LNCAP (cell line): ENCODE measurements at regions not wholly inside any gene's neighbourhood (a gene's known extent, or its start where the extent isn't known, plus 50 kb on each side); places are given as distances from the start of the nearest gene placed in this dataset.

Experiments
- TF ChIP-seq, protein P1 (sequence below): fragments of 450-650 bp; IDR thresholded peaks from 2 replicates; pipeline ENCODE4 v1.5.1; 2017; ENCODE audit warnings: mild to moderate bottlenecking

DNA sequence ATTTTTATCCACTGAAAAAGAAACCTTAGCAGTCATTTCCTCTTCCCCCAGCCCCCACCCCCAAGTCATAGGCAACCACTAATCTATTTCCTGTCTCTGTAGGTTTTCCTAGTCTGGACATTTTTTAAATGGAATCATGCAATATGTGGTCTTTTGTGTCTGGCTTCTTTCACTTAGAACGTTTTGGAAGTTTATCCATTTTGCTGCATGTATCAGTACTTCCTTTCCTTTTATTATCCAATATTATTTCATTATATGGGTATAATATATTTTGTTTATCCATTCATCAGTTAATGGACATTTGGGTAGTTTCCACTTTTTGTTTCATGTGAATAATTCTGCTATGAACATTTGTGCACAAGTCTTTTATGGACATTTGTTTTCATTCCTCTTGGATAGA lies 99.3 kb upstream of the BMP5 start:
- TF ChIP-seq, protein P1, sequence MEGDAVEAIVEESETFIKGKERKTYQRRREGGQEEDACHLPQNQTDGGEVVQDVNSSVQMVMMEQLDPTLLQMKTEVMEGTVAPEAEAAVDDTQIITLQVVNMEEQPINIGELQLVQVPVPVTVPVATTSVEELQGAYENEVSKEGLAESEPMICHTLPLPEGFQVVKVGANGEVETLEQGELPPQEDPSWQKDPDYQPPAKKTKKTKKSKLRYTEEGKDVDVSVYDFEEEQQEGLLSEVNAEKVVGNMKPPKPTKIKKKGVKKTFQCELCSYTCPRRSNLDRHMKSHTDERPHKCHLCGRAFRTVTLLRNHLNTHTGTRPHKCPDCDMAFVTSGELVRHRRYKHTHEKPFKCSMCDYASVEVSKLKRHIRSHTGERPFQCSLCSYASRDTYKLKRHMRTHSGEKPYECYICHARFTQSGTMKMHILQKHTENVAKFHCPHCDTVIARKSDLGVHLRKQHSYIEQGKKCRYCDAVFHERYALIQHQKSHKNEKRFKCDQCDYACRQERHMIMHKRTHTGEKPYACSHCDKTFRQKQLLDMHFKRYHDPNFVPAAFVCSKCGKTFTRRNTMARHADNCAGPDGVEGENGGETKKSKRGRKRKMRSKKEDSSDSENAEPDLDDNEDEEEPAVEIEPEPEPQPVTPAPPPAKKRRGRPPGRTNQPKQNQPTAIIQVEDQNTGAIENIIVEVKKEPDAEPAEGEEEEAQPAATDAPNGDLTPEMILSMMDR: no peak

DNA sequence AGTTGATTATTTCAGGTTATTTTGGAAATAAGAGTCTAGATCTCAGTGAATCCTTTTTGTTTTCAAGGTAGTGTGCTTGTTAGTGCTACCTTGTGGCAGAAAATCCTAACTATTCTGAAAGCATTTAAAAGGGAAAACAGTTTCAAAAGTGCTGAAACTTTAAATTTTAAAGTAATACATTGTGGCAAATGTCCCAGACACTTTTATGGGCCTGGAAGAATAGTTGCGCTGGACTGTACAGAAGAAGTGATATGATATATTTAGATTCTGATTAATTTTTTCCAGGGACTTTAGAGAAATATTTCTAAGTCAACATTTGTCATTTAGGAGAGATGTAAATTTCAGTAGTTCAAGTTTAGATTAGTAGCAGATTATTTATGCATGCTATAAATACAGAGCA lies 96.7 kb upstream of the BMP5 start:
- TF ChIP-seq, protein P1: no peak

DNA sequence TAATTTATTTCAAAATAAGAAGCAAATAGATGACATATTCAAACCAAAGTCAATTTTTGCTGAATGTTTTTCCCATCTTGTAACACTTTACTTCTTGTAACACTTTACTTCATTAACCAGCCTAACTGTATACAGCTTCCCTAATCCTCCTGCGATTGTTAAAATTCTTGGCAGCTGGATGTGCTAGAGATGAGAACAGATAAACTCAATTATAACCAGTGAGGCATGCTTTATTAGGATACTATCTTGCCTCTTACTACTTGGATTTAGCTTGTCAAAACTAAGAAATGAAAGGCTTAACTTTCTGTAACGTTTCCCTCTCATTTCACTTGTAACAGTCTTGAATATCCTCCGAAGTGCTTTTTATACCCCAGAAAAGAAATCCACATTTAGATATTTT lies 94.1 kb upstream of the BMP5 start:
- TF ChIP-seq, protein P1: no peak

DNA sequence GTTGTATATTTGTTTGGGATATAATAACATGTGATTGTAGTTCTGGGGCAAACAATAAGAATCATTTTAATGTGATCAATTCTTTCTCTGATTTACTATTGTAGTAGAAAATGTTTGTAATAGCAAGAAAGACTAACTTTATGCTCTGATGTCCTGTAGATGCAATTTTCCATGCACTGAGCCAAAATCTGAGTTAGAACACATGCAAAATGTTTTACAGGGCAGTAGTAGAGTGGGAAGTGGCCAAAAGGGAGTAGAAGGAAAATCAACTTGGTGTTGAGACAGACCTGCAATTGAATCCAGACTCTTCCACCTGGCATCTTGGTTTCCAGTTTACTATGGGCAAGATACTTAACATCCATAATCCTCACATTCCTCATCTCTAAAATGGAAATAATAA lies 93.5 kb upstream of the BMP5 start:
- TF ChIP-seq, protein P1: no peak

DNA sequence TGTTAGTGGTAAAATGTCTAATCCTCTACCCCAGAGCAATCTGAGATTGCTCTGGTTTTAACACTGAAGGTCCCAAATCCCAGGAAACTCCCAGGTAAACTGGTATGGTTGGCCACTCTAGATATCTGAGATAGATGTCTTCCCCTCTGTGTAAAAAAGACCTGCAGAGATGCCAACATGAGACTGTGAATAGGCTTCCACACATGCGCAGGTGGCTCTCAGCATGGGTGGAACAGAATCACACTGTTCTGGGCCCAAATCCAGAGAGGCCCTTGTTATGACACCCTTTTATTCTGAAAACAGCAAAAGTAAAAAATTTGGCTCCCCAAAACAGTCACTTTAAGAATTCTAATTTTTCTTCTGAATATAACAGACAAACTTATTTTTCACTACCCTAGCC lies 88.7 kb upstream of the BMP5 start:
- TF ChIP-seq, protein P1: no peak

DNA sequence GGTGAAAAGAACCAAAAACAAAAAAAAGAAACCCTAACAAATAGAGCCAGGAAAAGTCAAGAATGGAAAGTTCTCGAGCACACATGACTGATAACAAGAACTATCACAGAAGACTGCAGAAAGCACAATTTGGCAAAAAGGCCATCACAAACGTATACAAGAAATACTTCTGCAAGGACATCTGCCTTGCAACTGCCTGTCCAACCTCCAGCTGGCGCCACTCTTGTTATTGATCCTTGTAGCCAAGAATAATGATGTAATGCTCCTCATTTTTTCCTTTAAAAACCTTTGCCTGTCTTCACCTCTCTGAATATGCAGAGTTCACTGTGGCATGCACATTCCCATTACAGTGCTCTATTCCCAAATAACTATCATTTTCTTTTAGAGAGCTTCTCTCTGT lies 87.9 kb upstream of the BMP5 start:
- TF ChIP-seq, protein P1: no peak

DNA sequence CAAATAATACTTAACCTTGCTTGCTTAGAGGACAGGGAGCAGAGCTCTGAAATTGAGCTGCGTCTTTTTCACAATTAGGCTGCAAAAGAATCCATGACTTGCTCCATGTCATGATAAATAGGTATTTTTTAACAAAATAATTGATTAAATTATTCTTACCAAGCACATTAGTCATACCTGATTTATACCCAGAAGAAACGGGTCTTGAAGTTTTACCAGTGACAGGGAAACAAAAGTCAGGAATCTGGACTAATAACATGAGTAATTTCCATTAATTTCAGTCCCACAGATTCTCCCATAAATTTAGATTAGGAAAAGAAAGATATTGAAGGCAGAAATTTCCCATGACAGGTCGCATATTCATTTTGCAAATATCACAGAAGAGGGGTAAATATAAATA lies 85.0 kb upstream of the BMP5 start:
- TF ChIP-seq, protein P1: no peak

DNA sequence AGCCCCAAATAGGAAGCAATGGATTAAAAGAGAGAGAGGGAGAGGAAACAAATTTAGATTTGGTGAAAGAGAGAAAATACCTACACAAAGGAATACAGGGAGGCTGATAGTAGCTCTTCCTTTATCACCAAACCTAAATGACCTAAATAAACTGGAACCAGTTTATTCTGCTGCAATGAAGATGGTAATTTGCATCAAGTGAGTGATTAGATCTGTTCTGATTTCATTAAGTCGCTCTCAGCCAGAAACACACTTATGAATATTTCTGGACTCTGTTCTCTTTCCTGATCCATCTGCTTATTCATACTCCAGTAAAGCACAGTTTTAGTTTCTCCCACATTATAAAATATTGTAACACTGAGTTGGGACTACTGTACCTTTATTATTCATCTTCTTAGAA lies 83.4 kb upstream of the BMP5 start:
- TF ChIP-seq, protein P1: no peak
